SKM-1 (cell line): ENCODE measurements at regions not wholly inside any gene's neighbourhood (a gene's known extent, or its start where the extent isn't known, plus 50 kb on each side); places are given as distances from the start of the nearest gene placed in this dataset.
"Not testable (repeated sequence)": the region's sequence is repeated elsewhere in the genome, so short reads cannot be mapped to it uniquely, and the experiment has no call there.

Source experiments
- DNase-seq: peaks from one replicate; lab custom pipeline; 2025; ENCODE audit not compliant: unreplicated experiment; lab: John Stamatoyannopoulos, UW

GRCh38 chr9:30646639-30647038, 1737.8 kb upstream of the ACO1 start:
- DNase-seq, result not testable (repeated sequence)

GRCh38 chr9:30661925-30662324, 1722.5 kb upstream of the ACO1 start:
- no peak for DNase-seq

- no peak for DNase-seq
These were observed 1713.5 kb upstream of the ACO1 start for GRCh38 chr9:30670805-30671562.

- DNase-seq, result no peak
These were observed 1711.3 kb upstream of the ACO1 start for GRCh38 chr9:30673132-30673531.

GRCh38 chr9:30676651-30677050, 1707.8 kb upstream of the ACO1 start:
- no peak for DNase-seq

GRCh38 chr9:30677221-30677620, 1707.2 kb upstream of the ACO1 start:
- no peak for DNase-seq

GRCh38 chr9:30688801-30689200, 1695.6 kb upstream of the ACO1 start:
- no peak for DNase-seq

GRCh38 chr9:30697958-30698357, 1686.5 kb upstream of the ACO1 start:
- DNase-seq, result no peak

- DNase-seq, result no peak
These were observed 1672.9 kb upstream of the ACO1 start for GRCh38 chr9:30711591-30711990.

GRCh38 chr9:30713243-30713642, 1671.2 kb upstream of the ACO1 start:
- no peak for DNase-seq

- DNase-seq, result no peak
These were observed 1670.1 kb upstream of the ACO1 start for GRCh38 chr9:30714389-30714788.

GRCh38 chr9:30718483-30718882, 1666.0 kb upstream of the ACO1 start:
- no peak for DNase-seq

- DNase-seq, result no peak
These were observed 1662.4 kb upstream of the ACO1 start for GRCh38 chr9:30722065-30722464.

- no peak for DNase-seq
These were observed 1660.8 kb upstream of the ACO1 start for GRCh38 chr9:30723656-30724055.

- DNase-seq, result no peak
These were observed 1652.4 kb upstream of the ACO1 start for GRCh38 chr9:30732060-30732459.

- no peak for DNase-seq
These were observed 1639.6 kb upstream of the ACO1 start for GRCh38 chr9:30744871-30745270.

GRCh38 chr9:30746589-30746988, 1637.9 kb upstream of the ACO1 start:
- DNase-seq, result no peak

- no peak for DNase-seq
These were observed 1626.7 kb upstream of the ACO1 start for GRCh38 chr9:30757723-30758122.

GRCh38 chr9:30758726-30759446, 1625.6 kb upstream of the ACO1 start:
- DNase-seq, result no peak

GRCh38 chr9:30765318-30765717, 1619.1 kb upstream of the ACO1 start:
- DNase-seq, result no peak

- no peak for DNase-seq
These were observed 1613.2 kb upstream of the ACO1 start for GRCh38 chr9:30771163-30771708.

- DNase-seq, result no peak
These were observed 1612.7 kb upstream of the ACO1 start for GRCh38 chr9:30771760-30772159.
